WTC11 (cell line): ENCODE measurements at regions not wholly inside any gene's neighbourhood (a gene's known extent, or its start where the extent isn't known, plus 50 kb on each side); places are given as distances from the start of the nearest gene placed in this dataset.

Source experiments
- ATAC-seq: fragments of 200-7000 bp; cut with Tn5 transposase; 2 replicates; pipeline ENCODE4 v1.10.0; 2021; ENCODE audit warnings: mild to moderate bottlenecking, moderate library complexity
- CTCF ChIA-PET: fragments of 300-600 bp; sonication (Branson Sonifier 250); formaldehyde crosslinking; loops from one replicate; lab custom pipeline; 2021; ENCODE audit warnings: antibody characterized with exemption; lab: Charles Lee
- POLR2A ChIA-PET: fragments of 350-600 bp; sonication (Branson Sonifier 250); formaldehyde crosslinking; loops from one replicate; lab custom pipeline; 2021; ENCODE audit warnings: antibody characterized with exemption; lab: Charles Lee
- DNase-seq: peaks from one replicate; pipeline ENCODE4 v3.0.0; 2021; ENCODE audit warnings: low spot score
- H3K27ac Mint-ChIP-seq: 2 replicates; pipeline ENCODE4 v1.8.0; 2021; ENCODE audit warnings: mixed read lengths
- H3K27me3 Mint-ChIP-seq: 2 replicates; pipeline ENCODE4 v1.8.0; 2021; ENCODE audit warnings: low read depth, mild to moderate bottlenecking, moderate library complexity, mixed read lengths
- H3K36me3 Mint-ChIP-seq: 2 replicates; pipeline ENCODE4 v1.8.0; 2021; ENCODE audit warnings: mixed read lengths
- H3K4me1 Mint-ChIP-seq: 2 replicates; pipeline ENCODE4 v1.8.0; 2022; ENCODE audit warnings: mixed read lengths
- H3K4me3 Mint-ChIP-seq: 2 replicates; pipeline ENCODE4 v1.8.0; 2021; ENCODE audit warnings: mild to moderate bottlenecking, moderate library complexity, mixed read lengths
- H3K9me3 Mint-ChIP-seq: 2 replicates; pipeline ENCODE4 v1.8.0; 2021; ENCODE audit warnings: mixed read lengths
- CBFB ChIP-seq: sonication (generic); formaldehyde crosslinking; IDR thresholded peaks from 2 replicates; pipeline ENCODE4 v1.8.1; 2022; ENCODE audit warnings: mild to moderate bottlenecking, low read depth, missing genetic modification reagents
- ETV6 ChIP-seq: sonication (generic); formaldehyde crosslinking; IDR thresholded peaks from 2 replicates; pipeline ENCODE4 v1.8.1; 2022; ENCODE audit warnings: mild to moderate bottlenecking, missing genetic modification reagents
- GTF2I ChIP-seq: fragments of 250-450 bp; sonication (Bioruptor Pico); conservative IDR thresholded peaks from 2 replicates; pipeline ENCODE4 v1.4.0; 2021; ENCODE audit warnings: mild to moderate bottlenecking
- NFATC4 ChIP-seq: fragments of 250-450 bp; sonication (Bioruptor Pico); IDR thresholded peaks from 2 replicates; pipeline ENCODE4 v1.9.0; 2021; ENCODE audit warnings: mild to moderate bottlenecking
- NR1H2 ChIP-seq: sonication (generic); formaldehyde crosslinking; IDR thresholded peaks from 2 replicates; pipeline ENCODE4 v1.9.0; 2021; ENCODE audit warnings: mild to moderate bottlenecking, moderate library complexity, missing genetic modification reagents
- NR2C2 ChIP-seq: sonication (generic); formaldehyde crosslinking; IDR thresholded peaks from 2 replicates; pipeline ENCODE4 v1.8.0; 2022; ENCODE audit warnings: mild to moderate bottlenecking, missing genetic modification reagents
- NR3C1 ChIP-seq: sonication (generic); formaldehyde crosslinking; conservative IDR thresholded peaks from 2 replicates; pipeline ENCODE4 v1.8.1; 2023; ENCODE audit warnings: low read depth, mild to moderate bottlenecking, missing genetic modification reagents
- OVOL2 ChIP-seq: fragments of 250-450 bp; sonication (Bioruptor Pico); IDR thresholded peaks from 2 replicates; pipeline ENCODE4 v1.9.0; 2021; ENCODE audit warnings: mild to moderate bottlenecking, borderline replicate concordance
- PRRX2 ChIP-seq: fragments of 250-450 bp; sonication (Bioruptor Pico); IDR thresholded peaks from 2 replicates; pipeline ENCODE4 v1.8.0; 2021; ENCODE audit warnings: mild to moderate bottlenecking
- RORB ChIP-seq: fragments of 250-450 bp; sonication (Bioruptor Pico); IDR thresholded peaks from 2 replicates; pipeline ENCODE4 v1.9.0; 2021; ENCODE audit warnings: mild to moderate bottlenecking
- SMAD3 ChIP-seq: sonication (generic); formaldehyde crosslinking; IDR thresholded peaks from 2 replicates; pipeline ENCODE4 v1.8.0; 2022; ENCODE audit warnings: missing genetic modification reagents, mild to moderate bottlenecking, borderline replicate concordance
- TEAD4 ChIP-seq: sonication (generic); formaldehyde crosslinking; IDR thresholded peaks from 2 replicates; pipeline ENCODE4 v1.8.0; 2022; ENCODE audit warnings: mild to moderate bottlenecking, missing genetic modification reagents
- ZNF138 ChIP-seq: sonication (generic); formaldehyde crosslinking; conservative IDR thresholded peaks from 2 replicates; pipeline ENCODE4 v1.8.1; 2022; ENCODE audit warnings: mild to moderate bottlenecking, moderate library complexity, missing genetic modification reagents
- ZNF219 ChIP-seq: sonication (generic); formaldehyde crosslinking; IDR thresholded peaks from 2 replicates; pipeline ENCODE4 v1.8.0; 2023; ENCODE audit warnings: missing genetic modification reagents, mild to moderate bottlenecking, borderline replicate concordance
- ZNF232 ChIP-seq: sonication (generic); formaldehyde crosslinking; IDR thresholded peaks from 2 replicates; pipeline ENCODE4 v1.8.0; 2022; ENCODE audit warnings: mild to moderate bottlenecking, missing genetic modification reagents
- ZNF263 ChIP-seq: sonication (generic); formaldehyde crosslinking; IDR thresholded peaks from 2 replicates; pipeline ENCODE4 v1.8.1; 2022; ENCODE audit warnings: low read depth, mild to moderate bottlenecking, moderate library complexity, missing genetic modification reagents
- ZNF317 ChIP-seq: sonication (generic); formaldehyde crosslinking; IDR thresholded peaks from 2 replicates; pipeline ENCODE4 v1.8.1; 2023; ENCODE audit warnings: low read depth, mild to moderate bottlenecking, moderate library complexity, missing genetic modification reagents, borderline replicate concordance
- TF ChIP-seq, protein P1 (sequence below): sonication (generic); formaldehyde crosslinking; IDR thresholded peaks from 2 replicates; pipeline ENCODE4 v1.8.1; 2022; ENCODE audit warnings: mild to moderate bottlenecking, moderate library complexity, missing genetic modification reagents
- TF ChIP-seq, protein P2 (sequence below): sonication (generic); formaldehyde crosslinking; IDR thresholded peaks from 2 replicates; pipeline ENCODE4 v1.8.1; 2023; ENCODE audit warnings: mild to moderate bottlenecking, missing genetic modification reagents, moderate library complexity
- TF ChIP-seq, protein P3 (sequence below): sonication (generic); formaldehyde crosslinking; conservative IDR thresholded peaks from 2 replicates; pipeline ENCODE4 v1.8.1; 2022; ENCODE audit warnings: mild to moderate bottlenecking, missing genetic modification reagents
- TF ChIP-seq, protein P4 (sequence below): fragments of 250-450 bp; sonication (Bioruptor Pico); conservative IDR thresholded peaks from 2 replicates; pipeline ENCODE4 v1.9.0; 2021; ENCODE audit warnings: mild to moderate bottlenecking
- TF ChIP-seq, protein P5 (sequence below): sonication (generic); formaldehyde crosslinking; IDR thresholded peaks from 2 replicates; pipeline ENCODE4 v1.8.1; 2022; ENCODE audit warnings: low read depth, missing genetic modification reagents, borderline replicate concordance

DNA sequence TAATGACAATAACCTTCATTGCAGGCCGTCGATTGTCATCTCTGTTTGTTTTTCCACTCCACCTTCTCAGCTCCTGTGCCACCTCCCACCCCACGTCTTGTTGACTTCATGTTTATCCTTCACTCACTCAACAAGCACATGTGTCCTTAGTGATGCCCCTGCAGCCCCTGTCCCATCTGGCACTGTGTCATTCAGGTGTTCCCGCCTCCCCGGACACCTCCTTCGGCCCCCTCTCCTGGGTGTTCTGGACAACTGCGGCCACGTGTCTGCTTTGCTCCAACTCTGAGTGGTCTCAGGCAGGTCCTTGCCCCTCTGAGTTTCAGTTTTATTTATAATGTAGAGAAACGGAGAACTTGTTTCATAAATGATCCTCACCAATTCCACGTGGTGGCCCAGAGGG is 91.0 kb upstream of the COL5A1 start (continued):
- TF ChIP-seq, protein P1, sequence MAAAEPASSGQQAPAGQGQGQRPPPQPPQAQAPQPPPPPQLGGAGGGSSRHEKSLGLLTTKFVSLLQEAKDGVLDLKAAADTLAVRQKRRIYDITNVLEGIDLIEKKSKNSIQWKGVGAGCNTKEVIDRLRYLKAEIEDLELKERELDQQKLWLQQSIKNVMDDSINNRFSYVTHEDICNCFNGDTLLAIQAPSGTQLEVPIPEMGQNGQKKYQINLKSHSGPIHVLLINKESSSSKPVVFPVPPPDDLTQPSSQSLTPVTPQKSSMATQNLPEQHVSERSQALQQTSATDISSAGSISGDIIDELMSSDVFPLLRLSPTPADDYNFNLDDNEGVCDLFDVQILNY, result no peak

DNA sequence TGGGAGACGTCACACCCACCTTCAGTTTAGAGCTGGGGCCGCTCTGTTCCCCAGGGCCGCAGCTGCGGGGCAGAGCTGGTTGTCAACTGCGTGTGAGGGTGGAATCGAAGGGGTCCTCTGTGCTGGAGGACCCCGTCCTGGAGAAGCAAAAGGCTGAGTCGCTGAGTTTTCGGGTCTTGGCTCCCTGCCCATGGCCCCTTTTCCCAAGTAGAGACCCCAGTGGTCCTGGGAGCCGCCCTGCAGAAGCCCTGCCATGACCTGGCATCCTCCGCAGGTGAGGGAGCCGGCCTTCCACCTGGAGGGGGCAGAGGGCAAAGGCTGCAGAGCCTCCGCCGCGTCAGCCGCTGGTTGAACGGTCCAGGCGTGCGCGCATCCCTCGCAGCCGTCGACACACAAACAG is 90.4 kb upstream of the COL5A1 start:
- ATAC-seq (no peak), DNase-seq (no peak)
- Mint-ChIP-seq H3K27me3 (no peaks in the 10 kb centered on the region), H3K4me3 (no peak overlapping the region), H3K36me3 (no peaks in the 10 kb centered on the region), H3K27ac (no peak overlapping the region), H3K4me1 (0 out of 2 replicates have a peak, but pooled peaks cover 2% of the 10 kb centered on the region), H3K9me3 (peaks cover 4% of the 10 kb centered on the region)
- POLR2A ChIA-PET, result no interaction called here
- TF ChIP-seq OVOL2 (CRISPR knock-in tag), result no peak
- no peak for TF ChIP-seq TEAD4 (CRISPR knock-in tag)
- TF ChIP-seq NFATC4 (CRISPR knock-in tag), result no peak
- TF ChIP-seq RORB (CRISPR knock-in tag), result no peak
- TF ChIP-seq, protein P1, result no peak
- TF ChIP-seq, protein P2, sequence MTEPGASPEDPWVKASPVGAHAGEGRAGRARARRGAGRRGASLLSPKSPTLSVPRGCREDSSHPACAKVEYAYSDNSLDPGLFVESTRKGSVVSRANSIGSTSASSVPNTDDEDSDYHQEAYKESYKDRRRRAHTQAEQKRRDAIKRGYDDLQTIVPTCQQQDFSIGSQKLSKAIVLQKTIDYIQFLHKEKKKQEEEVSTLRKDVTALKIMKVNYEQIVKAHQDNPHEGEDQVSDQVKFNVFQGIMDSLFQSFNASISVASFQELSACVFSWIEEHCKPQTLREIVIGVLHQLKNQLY, result no peak
- no peak for TF ChIP-seq NR2C2 (CRISPR knock-in tag)
- TF ChIP-seq SMAD3 (CRISPR knock-in tag), result no peak
- CTCF ChIA-PET, result interaction anchor here (1.1 kb wide), 1 partner anchor 102 kb away, joined by 5 read pairs; no protein-coding TSS in a partner anchor

DNA sequence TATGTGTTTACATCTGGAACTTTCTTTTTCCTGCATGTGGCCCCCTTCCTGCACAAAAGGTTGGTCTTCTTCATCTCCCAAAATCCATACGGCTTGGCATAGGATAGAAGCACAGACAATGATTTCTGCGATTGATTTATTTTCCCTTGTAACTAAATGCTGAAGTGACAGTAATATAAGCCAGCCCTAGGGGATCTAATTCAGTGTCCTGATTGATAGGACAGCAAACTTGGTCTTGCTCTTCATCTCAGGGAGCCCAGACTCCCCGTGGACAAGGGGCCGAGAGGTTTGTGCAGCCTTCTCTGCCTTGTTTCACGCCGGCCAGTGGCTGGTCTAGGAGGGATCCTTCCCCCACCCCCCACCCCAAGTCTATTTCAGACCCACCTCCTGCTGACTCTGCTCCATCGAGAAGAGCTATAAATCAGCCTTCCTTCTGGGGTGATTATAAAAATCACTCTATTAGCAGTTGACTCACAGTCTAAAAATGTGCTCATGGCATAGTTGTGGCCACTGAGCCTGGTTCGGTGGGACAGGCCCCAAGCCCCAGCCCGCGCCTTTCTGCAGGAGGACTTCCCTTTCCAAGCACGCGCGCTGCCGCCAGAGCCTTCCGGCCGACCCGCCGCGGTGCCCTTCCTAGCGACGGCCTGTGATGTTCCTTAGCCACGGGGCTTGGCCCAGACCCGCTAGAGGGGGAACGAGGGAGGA is 89.8 kb upstream of the COL5A1 start:
- Mint-ChIP-seq H3K36me3 (no peaks in the 10 kb centered on the region), H3K27me3 (no peaks in the 10 kb centered on the region), H3K9me3 (peaks cover 4% of the 10 kb centered on the region), H3K4me1 (0 out of 2 replicates have a peak, but pooled peaks cover 2% of the 10 kb centered on the region), H3K27ac (no peak overlapping the region), H3K4me3 (no peak overlapping the region)
- TF ChIP-seq NR1H2 (no peak), NR3C1 (CRISPR knock-in tag) (no peak), ZNF263 (CRISPR knock-in tag) (no peak), CBFB (CRISPR knock-in tag) (no peak), PRRX2 (CRISPR knock-in tag) (no peak), GTF2I (CRISPR knock-in tag) (no peak), ETV6 (CRISPR knock-in tag) (no peak), ZNF232 (CRISPR knock-in tag) (no peak), ZNF317 (no peak), ZNF138 (CRISPR knock-in tag) (no peak), ZNF219 (no peak)
- TF ChIP-seq, protein P3, sequence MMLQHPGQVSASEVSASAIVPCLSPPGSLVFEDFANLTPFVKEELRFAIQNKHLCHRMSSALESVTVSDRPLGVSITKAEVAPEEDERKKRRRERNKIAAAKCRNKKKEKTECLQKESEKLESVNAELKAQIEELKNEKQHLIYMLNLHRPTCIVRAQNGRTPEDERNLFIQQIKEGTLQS, result no peak
- TF ChIP-seq, protein P4, sequence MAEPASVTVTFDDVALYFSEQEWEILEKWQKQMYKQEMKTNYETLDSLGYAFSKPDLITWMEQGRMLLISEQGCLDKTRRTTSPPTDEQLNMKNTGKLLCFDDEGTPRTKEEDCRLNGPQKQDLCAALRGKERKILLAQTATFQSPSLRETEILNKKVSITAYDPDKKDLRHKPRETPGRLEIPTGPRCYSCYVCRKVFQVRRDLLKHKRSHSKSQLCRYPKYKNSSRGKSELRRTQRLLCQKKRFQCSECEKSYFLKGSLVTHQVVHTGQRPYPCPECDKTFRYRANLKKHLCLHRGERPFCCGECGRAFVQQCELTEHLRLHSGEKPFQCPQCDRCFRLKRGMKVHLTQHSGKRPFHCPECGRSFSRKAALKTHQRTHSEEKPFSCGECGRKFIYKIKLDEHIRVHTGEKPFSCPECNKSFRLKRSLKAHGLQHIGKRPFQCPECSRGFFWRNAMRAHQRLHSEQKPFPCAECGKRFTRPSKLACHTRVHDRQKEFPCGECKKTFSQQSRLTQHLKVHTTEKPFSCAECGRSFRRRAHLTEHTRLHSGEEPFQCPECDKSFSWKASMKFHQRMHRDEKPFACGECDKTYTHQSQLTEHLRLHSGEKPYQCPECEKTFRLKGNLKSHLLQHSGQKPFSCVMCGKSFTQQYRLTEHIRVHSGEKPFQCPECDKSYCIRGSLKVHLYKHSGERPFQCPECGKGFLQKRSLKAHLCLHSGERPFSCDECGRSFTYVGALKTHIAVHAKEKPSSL, result no peak
- TF ChIP-seq, protein P5, sequence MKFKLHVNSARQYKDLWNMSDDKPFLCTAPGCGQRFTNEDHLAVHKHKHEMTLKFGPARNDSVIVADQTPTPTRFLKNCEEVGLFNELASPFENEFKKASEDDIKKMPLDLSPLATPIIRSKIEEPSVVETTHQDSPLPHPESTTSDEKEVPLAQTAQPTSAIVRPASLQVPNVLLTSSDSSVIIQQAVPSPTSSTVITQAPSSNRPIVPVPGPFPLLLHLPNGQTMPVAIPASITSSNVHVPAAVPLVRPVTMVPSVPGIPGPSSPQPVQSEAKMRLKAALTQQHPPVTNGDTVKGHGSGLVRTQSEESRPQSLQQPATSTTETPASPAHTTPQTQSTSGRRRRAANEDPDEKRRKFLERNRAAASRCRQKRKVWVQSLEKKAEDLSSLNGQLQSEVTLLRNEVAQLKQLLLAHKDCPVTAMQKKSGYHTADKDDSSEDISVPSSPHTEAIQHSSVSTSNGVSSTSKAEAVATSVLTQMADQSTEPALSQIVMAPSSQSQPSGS (CRISPR knock-in tag), result no peak
- CTCF ChIA-PET, result interaction anchor here (1.1 kb wide), 1 partner anchor 102 kb away, joined by 5 read pairs; no protein-coding TSS in a partner anchor
- POLR2A ChIA-PET, result no interaction called here
- ATAC-seq (no peak), DNase-seq (no peak)
